ENCODE measurements at regions not wholly inside any gene's neighbourhood (a gene's known extent, or its start where the extent isn't known, plus 50 kb on each side); places are given as distances from the start of the nearest gene placed in this dataset.

- TF ChIP-seq CTCF (IDR thresholded peaks at IDR 0.05; ENCODE audit: poor library complexity): no peak
- TF ChIP-seq EZH2 (IDR thresholded peaks at IDR 0.05; ENCODE audit: borderline replicate concordance): no peak
- TF ChIP-seq EZH2phosphoT487 (IDR thresholded peaks at IDR 0.05; ENCODE audit: low read depth, severe bottlenecking, unreplicated experiment): no peak
Observed at GRCh38 chr13:75090872-75091615, 390.9 kb downstream of the TBC1D4 start.
